Stimulated activated CD8-positive, alpha-beta memory T cell treated with anti-CD3 and anti-CD28 coated beads, Interleukin-12 subunit alpha, Interleukin-12 subunit beta, amount 100 ng/mL, for 24 hours (primary cell): ENCODE measurements at regions not wholly inside any gene's neighbourhood (a gene's known extent, or its start where the extent isn't known, plus 50 kb on each side); places are given as distances from the start of the nearest gene placed in this dataset.
"Not testable (repeated sequence)": the region's sequence is repeated elsewhere in the genome, so short reads cannot be mapped to it uniquely, and the experiment has no call there.

ENCODE experiments used
- DNase-seq: peaks from one replicate; pipeline ENCODE4 v3.0.0-alpha.2; 2020; ENCODE audit errors: extremely low read depth

GRCh38 chr2:143922261-143922830 is 597.6 kb downstream of the ZEB2 start:
- DNase-seq: not testable (repeated sequence)

GRCh38 chr2:143918465-143918989 is 601.4 kb downstream of the ZEB2 start:
- DNase-seq: no peak

GRCh38 chr2:143916781-143917180 is 603.1 kb downstream of the ZEB2 start:
- DNase-seq: no peak

- no peak for DNase-seq
These were observed 610.2 kb downstream of the ZEB2 start for GRCh38 chr2:143909577-143910353.

- no peak for DNase-seq
These were observed 611.1 kb downstream of the ZEB2 start for GRCh38 chr2:143908843-143909242.

GRCh38 chr2:143907801-143908200 is 612.1 kb downstream of the ZEB2 start:
- no peak for DNase-seq

- no peak for DNase-seq
These were observed 613.1 kb downstream of the ZEB2 start for GRCh38 chr2:143906850-143907249.

GRCh38 chr2:143905587-143905986 is 614.3 kb downstream of the ZEB2 start:
- no peak for DNase-seq

- no peak for DNase-seq
These were observed 616.6 kb downstream of the ZEB2 start for GRCh38 chr2:143903172-143903856.

- no peak for DNase-seq
These were observed 618.6 kb downstream of the ZEB2 start for GRCh38 chr2:143901185-143901842.

GRCh38 chr2:143899987-143900386 is 619.9 kb downstream of the ZEB2 start:
- no peak for DNase-seq

- no peak for DNase-seq
These were observed 626.5 kb downstream of the ZEB2 start for GRCh38 chr2:143893371-143893770.

GRCh38 chr2:143891879-143892308 is 628.0 kb downstream of the ZEB2 start:
- DNase-seq: no peak

- DNase-seq: no peak
These were observed 629.1 kb downstream of the ZEB2 start for GRCh38 chr2:143890798-143891197.

GRCh38 chr2:143889216-143889615 is 630.7 kb downstream of the ZEB2 start:
- no peak for DNase-seq

GRCh38 chr2:143885461-143885860 is 634.5 kb downstream of the ZEB2 start:
- no peak for DNase-seq

- no peak for DNase-seq
These were observed 638.7 kb downstream of the ZEB2 start for GRCh38 chr2:143881246-143881645.

- no peak for DNase-seq
These were observed 641.9 kb downstream of the ZEB2 start for GRCh38 chr2:143877876-143878530.

GRCh38 chr2:143877056-143877455 is 642.9 kb downstream of the ZEB2 start:
- no peak for DNase-seq

GRCh38 chr2:143875295-143876233 is 644.4 kb downstream of the ZEB2 start:
- no peak for DNase-seq
